GM21367 (cell line): ENCODE measurements at regions not wholly inside any gene's neighbourhood (a gene's known extent, or its start where the extent isn't known, plus 50 kb on each side); places are given as distances from the start of the nearest gene placed in this dataset.
"Not testable (repeated sequence)": the region's sequence is repeated elsewhere in the genome, so short reads cannot be mapped to it uniquely, and the experiment has no call there.

Source experiments
- ATAC-seq: cut with Tn5 transposase; IDR thresholded peaks from one replicate; pipeline ENCODE4 v1.9.1; 2021; ENCODE audit not compliant: unreplicated experiment

- no peak for ATAC-seq
Observed at GRCh38 chr3:15903164-15903563, 105.4 kb upstream of the ANKRD28 start.

DNA sequence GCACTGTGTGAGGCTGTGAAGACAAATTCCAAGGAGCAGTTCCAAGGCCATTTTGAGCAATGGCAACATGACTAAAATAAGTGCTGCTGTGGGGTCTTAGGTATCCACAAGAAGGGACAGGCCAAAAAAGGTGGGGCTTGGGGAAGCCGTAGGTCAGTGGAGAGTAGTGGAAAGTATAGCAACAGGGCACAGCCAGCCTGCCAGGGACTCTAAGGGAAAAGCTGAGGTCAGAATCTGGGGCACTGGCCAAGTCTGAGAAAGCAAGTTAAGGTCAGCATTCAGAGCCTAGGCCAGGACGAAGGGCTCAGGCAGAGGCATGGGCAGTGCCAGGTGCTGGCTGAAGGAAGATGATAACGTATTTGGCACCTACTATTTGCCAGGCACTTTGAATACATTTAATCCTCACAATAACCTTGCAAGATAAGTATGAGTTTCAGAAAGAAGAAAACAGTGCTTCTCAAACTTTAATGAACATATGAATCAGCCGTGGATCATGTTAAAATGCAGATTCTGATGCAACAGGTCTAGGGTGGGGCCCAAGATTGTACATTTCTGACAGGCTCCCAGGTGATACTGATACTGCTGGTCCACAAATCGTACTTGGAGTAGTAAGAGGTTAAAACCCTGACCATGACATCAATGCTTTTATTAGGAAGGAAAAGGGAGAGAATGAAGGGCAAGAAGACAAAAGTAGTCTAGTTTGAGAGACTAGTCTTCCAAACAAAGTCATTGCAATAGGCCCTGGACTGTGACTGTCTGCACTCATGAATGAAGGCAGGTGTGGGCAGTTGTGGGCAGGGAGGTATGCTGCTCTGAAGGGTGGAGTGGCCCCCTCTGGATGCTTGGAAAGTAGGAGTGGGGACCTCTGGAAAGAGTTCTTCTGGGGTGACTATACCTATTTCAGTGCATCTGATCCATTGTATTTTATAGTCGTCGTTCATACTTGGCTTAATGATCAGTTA is 106.3 kb upstream of the ANKRD28 start:
- ATAC-seq: no peak

DNA sequence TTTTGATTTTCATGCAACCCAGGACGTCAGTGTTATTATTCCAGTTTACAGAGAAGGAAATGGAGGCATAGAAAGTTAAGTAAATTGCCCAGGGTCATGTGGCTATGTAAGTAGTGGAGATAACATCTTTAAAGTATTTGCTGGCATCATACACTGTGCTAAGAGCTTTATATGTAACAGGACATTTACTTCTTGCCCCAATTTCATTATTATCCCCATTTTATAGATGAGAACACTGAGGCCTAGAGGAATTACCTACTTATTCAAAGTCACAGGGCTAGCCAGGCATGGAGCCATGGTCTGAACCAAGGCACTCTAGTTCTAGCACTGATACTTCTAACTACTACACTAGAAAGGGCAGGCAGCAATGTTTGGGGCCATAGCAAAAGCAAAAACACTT is 107.3 kb upstream of the ANKRD28 start:
- no peak for ATAC-seq

DNA sequence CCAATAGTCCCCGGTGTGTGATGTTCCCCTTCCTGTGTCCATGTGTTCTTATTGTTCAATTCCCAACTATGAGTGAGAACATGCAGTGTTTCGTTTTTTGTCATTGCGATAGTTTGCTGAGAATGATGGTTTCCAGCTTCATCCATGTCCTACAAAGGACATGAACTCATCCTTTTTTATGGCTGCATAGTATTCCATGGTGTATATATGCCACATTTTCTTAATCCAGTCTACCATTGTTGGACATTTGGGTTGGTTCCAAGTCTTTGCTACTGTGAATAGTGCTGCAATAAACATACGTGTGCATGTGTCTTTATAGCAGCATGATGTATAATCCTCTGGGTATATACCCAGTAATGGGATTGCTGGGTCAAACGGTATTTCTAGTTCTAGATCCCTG is 109.6 kb upstream of the ANKRD28 start:
- ATAC-seq: not testable (repeated sequence)

GRCh38 chr3:15918988-15919387 is 121.2 kb upstream of the ANKRD28 start:
- ATAC-seq: no peak

DNA sequence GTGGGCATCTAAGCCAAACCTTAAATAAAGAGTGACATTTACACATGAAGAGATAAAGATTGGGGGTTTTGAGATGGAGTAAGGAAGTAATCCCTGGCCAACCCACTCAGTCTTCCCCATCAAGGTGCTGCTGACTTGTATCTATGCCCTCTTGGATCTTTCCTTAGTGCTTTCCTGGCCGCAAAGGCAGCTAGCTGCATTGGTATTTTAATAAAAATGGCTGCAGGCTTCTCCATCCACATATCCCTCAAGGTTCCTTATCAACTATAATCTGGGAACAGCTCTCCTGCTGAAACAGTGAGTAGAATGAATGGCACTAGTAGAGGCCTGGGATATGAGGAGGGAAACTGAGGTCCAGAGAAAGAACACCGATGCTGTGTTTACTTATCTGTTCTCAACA is 122.2 kb upstream of the ANKRD28 start:
- ATAC-seq: no peak

GRCh38 chr3:15923640-15924405 is 126.0 kb upstream of the ANKRD28 start:
- ATAC-seq: no peak

DNA sequence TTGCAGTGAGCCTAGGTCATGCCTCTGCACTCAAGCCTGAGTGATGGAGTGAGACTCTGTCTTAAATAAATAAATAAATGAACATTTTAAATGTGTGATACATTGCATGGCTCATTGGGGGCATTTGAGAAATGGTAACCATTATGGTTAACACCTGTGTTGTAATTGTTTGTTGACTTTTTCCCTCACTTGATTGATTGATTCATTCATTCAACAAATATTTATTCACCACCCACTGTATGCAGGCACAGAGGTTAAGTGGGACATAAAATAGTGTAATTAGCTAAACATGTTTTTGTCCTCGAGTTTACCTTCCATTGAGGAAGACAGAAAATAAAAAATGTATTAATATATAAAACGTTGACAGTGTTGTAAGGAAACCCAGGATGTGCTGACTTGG is 127.1 kb upstream of the ANKRD28 start:
- no peak for ATAC-seq

DNA sequence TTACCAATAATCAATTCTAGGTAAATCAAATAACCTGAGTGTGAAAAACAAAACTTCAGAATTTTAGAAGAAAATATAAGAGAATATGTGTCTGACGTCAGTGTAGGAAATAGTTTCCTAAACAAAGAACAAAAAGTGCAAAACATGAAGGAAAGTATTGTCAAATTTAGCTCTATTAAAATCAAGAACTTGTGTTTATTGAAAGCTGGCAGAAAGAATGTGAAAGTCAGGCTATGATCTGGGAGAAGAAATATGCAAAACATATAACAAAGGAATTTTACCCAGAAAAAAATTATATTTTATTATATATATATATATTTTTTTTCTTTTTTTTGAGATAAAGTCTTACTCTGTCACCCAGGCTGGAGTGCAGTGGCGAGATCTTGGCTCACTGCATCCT is 129.1 kb upstream of the ANKRD28 start:
- ATAC-seq: no peak

DNA sequence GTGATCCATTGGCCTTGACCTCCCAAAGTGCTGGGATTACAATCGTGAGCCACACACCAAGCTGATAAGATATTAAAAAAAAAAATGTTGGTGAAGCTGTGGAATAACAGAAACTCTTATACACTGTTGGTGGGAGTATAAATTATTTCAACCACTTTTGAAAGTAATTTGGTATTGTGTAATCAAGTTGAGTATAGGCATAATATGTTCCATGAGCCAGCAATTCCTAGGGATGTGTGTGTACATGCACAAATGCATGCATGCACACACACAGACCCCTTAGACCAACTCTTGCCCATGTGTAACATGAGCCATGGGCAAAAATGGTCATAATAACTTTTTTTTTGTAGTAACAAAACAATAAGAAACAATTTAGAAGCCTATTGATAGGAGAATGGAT is 130.2 kb upstream of the ANKRD28 start:
- no peak for ATAC-seq

- no peak for ATAC-seq
Observed at GRCh38 chr3:15929944-15930571, 132.3 kb upstream of the ANKRD28 start.

- ATAC-seq: no peak
Observed at GRCh38 chr3:15932348-15933300, 134.8 kb upstream of the ANKRD28 start.

DNA sequence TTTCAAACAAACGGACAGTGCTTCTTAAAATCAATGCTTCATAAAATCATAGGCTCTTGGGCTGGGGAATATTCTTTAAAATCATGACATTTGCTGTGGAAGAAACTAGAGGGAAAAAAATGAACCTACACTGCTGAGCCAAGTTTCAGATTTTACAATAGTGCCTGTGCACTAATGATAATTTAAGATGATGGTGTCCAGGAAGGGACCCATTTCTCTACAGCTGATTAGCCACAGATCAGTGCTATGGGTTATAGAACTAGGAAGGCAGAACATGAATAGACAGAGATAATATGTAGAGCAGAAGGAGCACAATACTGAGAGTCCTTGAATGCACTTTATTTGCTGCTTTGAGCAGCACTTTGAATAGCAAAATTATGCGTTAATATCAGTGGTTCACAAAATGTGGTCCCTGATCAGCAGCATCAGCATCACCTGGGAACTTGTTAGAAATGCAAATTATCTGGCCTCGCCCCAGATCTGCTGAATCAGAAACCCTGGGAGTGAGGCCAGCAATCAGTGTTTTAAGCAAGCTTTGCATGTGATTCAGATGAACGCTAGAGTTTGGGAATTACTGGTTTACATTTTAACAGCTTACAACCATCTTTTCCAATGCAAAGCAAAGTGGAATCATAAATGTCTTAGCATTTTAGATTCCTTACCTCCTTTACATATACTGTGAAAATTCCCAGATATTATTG is 135.8 kb upstream of the ANKRD28 start:
- ATAC-seq: no peak

DNA sequence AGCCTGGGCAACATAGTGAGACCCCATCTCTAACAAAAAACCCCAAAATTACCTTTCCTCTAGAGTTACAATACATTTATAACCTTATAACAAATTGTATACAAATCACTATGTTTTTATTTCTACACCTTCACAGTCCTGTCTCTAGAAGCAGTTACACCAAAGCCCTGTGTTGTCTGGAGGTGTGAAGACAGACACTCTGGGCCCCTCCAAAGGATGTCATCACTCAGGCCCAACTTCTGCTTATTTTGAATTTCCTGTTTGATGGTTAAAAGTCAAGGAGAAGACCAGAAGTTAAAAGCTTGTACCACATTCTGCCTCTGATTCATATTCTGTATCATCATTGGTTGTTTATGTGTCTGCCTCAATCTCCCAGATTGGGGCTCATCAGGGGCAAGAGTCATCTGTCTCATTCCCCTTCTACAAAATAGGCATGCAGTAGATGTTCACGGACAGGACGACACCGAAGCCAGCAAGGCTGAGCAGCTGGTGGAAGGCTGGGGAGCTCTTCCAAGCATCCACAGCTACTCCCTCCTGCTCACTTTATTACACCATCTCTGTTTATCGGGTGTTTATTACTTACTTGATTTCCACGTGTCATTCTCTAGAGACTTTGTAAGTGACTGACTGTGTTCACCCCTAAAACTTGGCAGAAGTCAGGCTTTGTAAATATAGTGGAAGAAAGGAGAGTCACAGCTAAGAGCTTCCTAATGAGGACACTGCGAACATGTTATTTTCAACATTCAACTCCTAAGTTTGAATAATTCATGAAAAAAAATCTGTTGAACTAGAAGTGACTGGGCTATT is 136.8 kb upstream of the ANKRD28 start:
- ATAC-seq: no peak

- ATAC-seq: no peak
Observed at GRCh38 chr3:15936312-15936711, 138.5 kb upstream of the ANKRD28 start.

DNA sequence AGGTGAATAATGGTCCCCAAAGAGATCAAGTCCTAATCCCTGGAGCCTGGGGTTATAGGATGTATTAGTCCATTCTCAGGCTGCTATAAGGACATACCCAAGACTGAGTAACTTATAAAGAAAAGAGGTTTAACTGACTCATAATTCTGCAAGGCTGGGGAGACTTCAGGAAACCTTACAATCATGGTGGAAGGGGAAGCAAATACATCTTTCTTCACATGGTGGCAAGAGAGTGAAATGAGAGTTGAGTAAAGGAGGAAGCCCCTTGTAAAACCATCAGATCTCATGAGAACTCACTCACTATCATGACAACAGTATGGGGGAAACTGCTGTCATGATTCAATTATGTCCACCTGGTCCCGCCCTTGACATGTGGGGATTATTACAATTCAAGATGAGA is 142.9 kb upstream of the ANKRD28 start:
- ATAC-seq: no peak

DNA sequence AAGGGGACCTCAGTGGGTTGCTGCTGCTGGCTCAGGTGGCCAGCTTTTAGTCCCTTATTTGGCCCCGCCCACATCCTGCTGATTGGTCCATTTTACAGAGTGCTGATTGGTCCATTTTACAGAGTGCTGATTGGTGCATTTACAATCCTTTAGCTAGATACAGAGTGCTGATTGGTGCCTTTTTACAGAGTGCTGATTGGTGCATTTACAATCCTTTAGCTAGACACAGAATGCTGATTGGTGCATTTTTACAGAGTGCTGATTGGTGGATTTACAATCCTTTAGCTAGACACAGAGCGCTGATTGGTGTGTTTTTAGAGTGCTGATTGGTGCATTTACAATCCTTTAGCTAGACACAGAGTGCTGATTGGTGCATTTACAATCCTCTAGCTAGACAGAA is 143.7 kb upstream of the ANKRD28 start:
- ATAC-seq: not testable (repeated sequence)

DNA sequence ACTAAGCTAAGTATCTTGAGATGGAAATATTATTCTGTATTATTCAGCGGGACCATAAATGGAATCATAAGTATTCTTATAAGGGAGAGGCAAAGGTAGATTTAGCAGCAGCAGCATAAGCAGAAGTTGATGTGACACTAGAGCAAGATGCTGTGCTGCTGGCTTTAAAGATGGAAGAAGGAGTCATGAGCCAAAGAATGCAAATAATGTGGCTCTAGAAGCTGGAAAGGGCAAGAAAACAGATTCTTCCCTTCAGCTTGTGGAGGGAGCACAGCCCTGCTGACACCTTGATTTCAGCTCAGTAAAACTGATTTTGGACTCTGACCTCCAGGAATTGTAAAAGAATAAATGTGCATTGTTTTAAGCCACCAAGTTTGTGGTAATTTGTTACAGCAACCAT is 144.2 kb upstream of the ANKRD28 start:
- no peak for ATAC-seq

DNA sequence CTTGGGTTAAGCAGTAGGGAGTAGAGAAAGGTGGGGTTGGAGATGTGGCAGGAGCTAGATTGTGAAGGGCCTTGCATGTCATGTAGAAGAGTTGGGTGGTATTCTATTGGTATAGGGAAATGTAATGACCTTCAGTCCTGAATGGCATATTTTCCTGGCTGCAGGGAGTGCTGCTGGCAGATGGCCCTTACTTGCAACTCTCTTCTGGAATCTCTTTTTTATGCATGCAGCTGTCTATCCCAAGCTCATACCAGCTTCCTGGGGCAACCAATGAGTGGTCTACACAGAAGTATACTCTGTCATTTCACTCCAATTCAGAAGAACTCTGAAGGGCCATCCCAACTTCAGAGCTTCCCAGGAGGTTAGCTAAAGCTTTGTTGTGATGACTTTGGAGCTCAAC is 144.7 kb upstream of the ANKRD28 start:
- ATAC-seq: no peak
